GM08714 (cell line): ENCODE measurements at regions not wholly inside any gene's neighbourhood (a gene's known extent, or its start where the extent isn't known, plus 50 kb on each side); places are given as distances from the start of the nearest gene placed in this dataset.

Experiments
- H3K4me3 ChIP-seq: fragments of 200-500 bp; sonication (Bioruptor generic); 2 replicates; pipeline ENCODE4 v1.5.1; 2014; ENCODE audit warnings: mild to moderate bottlenecking, low read length, inconsistent platforms
- ZNF274 ChIP-seq: IDR thresholded peaks from 2 replicates; pipeline ENCODE4 v1.6.1; 2012; ENCODE audit warnings: mild to moderate bottlenecking, low read depth, low read length

- no peak overlapping the region for H3K4me3 ChIP-seq
- TF ChIP-seq ZNF274: no peak
These were observed 353.1 kb upstream of the ANO5 start for GRCh38 chr11:21839796-21840195.

GRCh38 chr11:21861314-21861713, 331.6 kb upstream of the ANO5 start:
- TF ChIP-seq ZNF274: no peak
- no peak overlapping the region for H3K4me3 ChIP-seq

GRCh38 chr11:21865541-21865940, 327.3 kb upstream of the ANO5 start:
- H3K4me3 ChIP-seq: no peak overlapping the region
- no peak for TF ChIP-seq ZNF274

GRCh38 chr11:21866781-21867180, 326.1 kb upstream of the ANO5 start:
- no peak overlapping the region for H3K4me3 ChIP-seq
- no peak for TF ChIP-seq ZNF274

- TF ChIP-seq ZNF274: no peak
- H3K4me3 ChIP-seq: no peak overlapping the region
These were observed 315.7 kb upstream of the ANO5 start for GRCh38 chr11:21877151-21877550.

- TF ChIP-seq ZNF274: no peak
- no peak overlapping the region for H3K4me3 ChIP-seq
These were observed 309.5 kb upstream of the ANO5 start for GRCh38 chr11:21883354-21883753.

GRCh38 chr11:21888814-21889213, 304.1 kb upstream of the ANO5 start:
- no peak for TF ChIP-seq ZNF274
- H3K4me3 ChIP-seq: no peak overlapping the region

- H3K4me3 ChIP-seq: no peak overlapping the region
- no peak for TF ChIP-seq ZNF274
These were observed 299.9 kb upstream of the ANO5 start for GRCh38 chr11:21892736-21893564.

GRCh38 chr11:21893565-21893867, 299.4 kb upstream of the ANO5 start:
- no peak overlapping the region for H3K4me3 ChIP-seq
- TF ChIP-seq ZNF274: no peak

GRCh38 chr11:21894492-21894891, 298.4 kb upstream of the ANO5 start:
- no peak for TF ChIP-seq ZNF274
- no peak overlapping the region for H3K4me3 ChIP-seq

GRCh38 chr11:21895686-21896085, 297.2 kb upstream of the ANO5 start:
- no peak overlapping the region for H3K4me3 ChIP-seq
- TF ChIP-seq ZNF274: no peak

- H3K4me3 ChIP-seq: no peak overlapping the region
- no peak for TF ChIP-seq ZNF274
These were observed 296.7 kb upstream of the ANO5 start for GRCh38 chr11:21896216-21896615.

GRCh38 chr11:21896746-21897602, 295.9 kb upstream of the ANO5 start:
- H3K4me3 ChIP-seq: no peak overlapping the region
- no peak for TF ChIP-seq ZNF274

- no peak overlapping the region for H3K4me3 ChIP-seq
- TF ChIP-seq ZNF274: no peak
These were observed 295.1 kb upstream of the ANO5 start for GRCh38 chr11:21897752-21898151.

- H3K4me3 ChIP-seq: no peak overlapping the region
- TF ChIP-seq ZNF274: no peak
These were observed 284.7 kb upstream of the ANO5 start for GRCh38 chr11:21908211-21908610.
